ENCODE measurements at regions not wholly inside any gene's neighbourhood (a gene's known extent, or its start where the extent isn't known, plus 50 kb on each side); places are given as distances from the start of the nearest gene placed in this dataset.

DNA sequence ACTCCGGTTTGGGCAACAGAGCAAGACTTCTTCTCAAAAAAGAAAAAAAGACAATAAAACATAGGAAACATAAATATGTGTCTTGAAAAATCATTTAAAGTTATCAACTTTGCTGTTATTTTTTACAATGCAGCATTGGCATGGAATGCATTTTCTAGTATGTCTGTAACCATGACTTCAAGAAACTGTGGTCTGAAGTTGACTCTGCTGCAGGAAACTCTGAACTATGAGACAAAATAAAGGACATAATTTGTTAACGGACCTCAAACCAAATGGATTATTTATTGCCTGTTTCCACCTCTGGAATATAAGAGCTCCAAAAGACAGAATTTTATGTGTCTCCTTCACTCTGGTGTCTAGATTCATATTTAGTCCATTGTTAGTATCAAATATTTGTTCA is 79.1 kb downstream of the TRIB2 start:
- WGBS (ENCODE audit: insufficient coverage): 86% methylated on average over 1 of the region's 2 CpGs
- TF ChIP-seq, protein P1, sequence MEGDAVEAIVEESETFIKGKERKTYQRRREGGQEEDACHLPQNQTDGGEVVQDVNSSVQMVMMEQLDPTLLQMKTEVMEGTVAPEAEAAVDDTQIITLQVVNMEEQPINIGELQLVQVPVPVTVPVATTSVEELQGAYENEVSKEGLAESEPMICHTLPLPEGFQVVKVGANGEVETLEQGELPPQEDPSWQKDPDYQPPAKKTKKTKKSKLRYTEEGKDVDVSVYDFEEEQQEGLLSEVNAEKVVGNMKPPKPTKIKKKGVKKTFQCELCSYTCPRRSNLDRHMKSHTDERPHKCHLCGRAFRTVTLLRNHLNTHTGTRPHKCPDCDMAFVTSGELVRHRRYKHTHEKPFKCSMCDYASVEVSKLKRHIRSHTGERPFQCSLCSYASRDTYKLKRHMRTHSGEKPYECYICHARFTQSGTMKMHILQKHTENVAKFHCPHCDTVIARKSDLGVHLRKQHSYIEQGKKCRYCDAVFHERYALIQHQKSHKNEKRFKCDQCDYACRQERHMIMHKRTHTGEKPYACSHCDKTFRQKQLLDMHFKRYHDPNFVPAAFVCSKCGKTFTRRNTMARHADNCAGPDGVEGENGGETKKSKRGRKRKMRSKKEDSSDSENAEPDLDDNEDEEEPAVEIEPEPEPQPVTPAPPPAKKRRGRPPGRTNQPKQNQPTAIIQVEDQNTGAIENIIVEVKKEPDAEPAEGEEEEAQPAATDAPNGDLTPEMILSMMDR (IDR thresholded peaks at IDR 0.05): no peak
- no peaks in the 10 kb centered on the region for H3K27me3 ChIP-seq (ENCODE audit: control insufficient read depth, insufficient read depth, low read length)
- H3K4me1 Mint-ChIP-seq: peaks cover 0 to 5% of the 10 kb centered on the region in 2 donors
- no peaks in the 10 kb centered on the region for H3K4me1 ChIP-seq (ENCODE audit: control insufficient read depth, insufficient read depth, low read length)
- H3K9me3 ChIP-seq (ENCODE audit: control insufficient read depth, insufficient read depth, low read length): no peaks in the 10 kb centered on the region
- DNase-seq: no peak
- no peak overlapping the region for H3K27ac ChIP-seq (ENCODE audit: low read length)
- H3K4me3 Mint-ChIP-seq: no peak overlapping the region
- H3K9me3 Mint-ChIP-seq: peaks cover 0 to 3% of the 10 kb centered on the region in 2 donors
- no peak overlapping the region for H3K27ac Mint-ChIP-seq
- intact Hi-C loops (cut with micrococcal nuclease): no loop called here
- ATAC-seq: no peak
- H3K4me3 ChIP-seq (ENCODE audit: low read length): no peak overlapping the region
- H3K36me3 ChIP-seq (ENCODE audit: control insufficient read depth, insufficient read depth, low read length): no peaks in the 10 kb centered on the region
- no peaks in the 10 kb centered on the region for H3K27me3 Mint-ChIP-seq (ENCODE audit: low read depth in 2 of 2)
- peaks cover 8% of the 10 kb centered on the region for H3K36me3 Mint-ChIP-seq

DNA sequence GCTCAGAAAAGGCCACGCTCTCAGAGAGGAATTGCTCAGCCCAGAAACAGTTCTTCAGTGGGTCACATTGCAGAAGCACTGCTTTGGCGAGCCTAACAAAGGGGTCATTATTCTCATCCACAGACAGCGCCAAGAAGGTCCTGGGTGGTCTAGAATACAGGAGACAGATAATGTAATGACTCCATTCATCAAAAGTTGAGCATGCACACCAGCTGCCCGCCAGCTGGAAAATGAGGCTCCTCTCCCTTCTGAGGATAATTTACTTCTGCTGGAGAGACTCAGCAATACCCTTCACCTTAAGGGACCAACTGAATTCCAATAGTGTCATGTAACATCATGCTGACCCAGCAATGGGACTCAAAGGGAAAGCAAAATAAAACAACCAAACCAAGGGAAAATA is 79.9 kb downstream of the TRIB2 start:
- intact Hi-C loops (cut with micrococcal nuclease): no loop called here
- peaks cover 3% of the 10 kb centered on the region for H3K9me3 ChIP-seq (ENCODE audit: control insufficient read depth, insufficient read depth, low read length)
- H3K4me3 ChIP-seq (ENCODE audit: low read length): no peak overlapping the region
- Mint-ChIP-seq H3K27me3 (ENCODE audit: low read depth in 2 of 2) (no peaks in the 10 kb centered on the region), H3K9me3 (peaks cover 6 to 8% of the 10 kb centered on the region in 2 donors), H3K4me3 (no peak overlapping the region), H3K4me1 (peaks cover 0 to 5% of the 10 kb centered on the region in 2 donors), H3K27ac (no peak overlapping the region), H3K36me3 (peaks cover 16% of the 10 kb centered on the region)
- DNase-seq (no peak), ATAC-seq (no peak)
- no peaks in the 10 kb centered on the region for H3K4me1 ChIP-seq (ENCODE audit: control insufficient read depth, insufficient read depth, low read length)
- no peaks in the 10 kb centered on the region for H3K27me3 ChIP-seq (ENCODE audit: control insufficient read depth, insufficient read depth, low read length)
- H3K36me3 ChIP-seq (ENCODE audit: control insufficient read depth, insufficient read depth, low read length): no peaks in the 10 kb centered on the region
- TF ChIP-seq, protein P1 (IDR thresholded peaks at IDR 0.05): no peak
- no peak overlapping the region for H3K27ac ChIP-seq (ENCODE audit: low read length)
- 97% methylated on average over 4 of the region's 4 CpGs for WGBS (ENCODE audit: insufficient coverage)

DNA sequence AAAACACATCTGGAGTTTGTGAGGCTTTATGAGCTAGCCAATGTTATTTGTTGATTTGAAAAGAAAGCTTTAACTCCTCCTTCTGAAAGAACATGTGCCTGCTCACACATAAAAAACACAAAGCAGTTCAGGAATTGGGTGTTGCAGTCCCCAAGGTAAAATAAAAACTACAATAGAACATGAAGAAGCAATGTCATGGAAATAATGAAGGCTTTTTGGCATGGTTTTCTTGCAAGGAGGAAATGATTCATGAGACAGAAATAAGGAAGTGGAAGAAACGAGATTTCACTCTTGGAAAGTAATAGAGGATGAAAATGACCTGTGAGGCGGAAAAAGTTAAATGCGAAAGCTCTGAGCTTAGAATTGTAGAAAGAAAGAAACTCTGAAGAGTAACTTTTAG is 81.1 kb downstream of the TRIB2 start:
- peaks cover 11% of the 10 kb centered on the region for H3K9me3 ChIP-seq (ENCODE audit: control insufficient read depth, insufficient read depth, low read length)
- no peaks in the 10 kb centered on the region for H3K27me3 ChIP-seq (ENCODE audit: control insufficient read depth, insufficient read depth, low read length)
- Mint-ChIP-seq H3K27ac (no peak overlapping the region), H3K27me3 (ENCODE audit: low read depth in 2 of 2) (no peaks in the 10 kb centered on the region), H3K4me3 (no peak overlapping the region), H3K36me3 (peaks cover 23% of the 10 kb centered on the region), H3K4me1 (peaks cover 0 to 5% of the 10 kb centered on the region in 2 donors), H3K9me3 (peaks cover 11% of the 10 kb centered on the region in 2 donors)
- DNase-seq (no peak), ATAC-seq (no peak)
- no peak overlapping the region for H3K27ac ChIP-seq (ENCODE audit: low read length)
- no peaks in the 10 kb centered on the region for H3K4me1 ChIP-seq (ENCODE audit: control insufficient read depth, insufficient read depth, low read length)
- 22% methylated on average over 3 of the region's 3 CpGs for WGBS (ENCODE audit: insufficient coverage)
- no peak overlapping the region for H3K4me3 ChIP-seq (ENCODE audit: low read length)
- H3K36me3 ChIP-seq (ENCODE audit: control insufficient read depth, insufficient read depth, low read length): no peaks in the 10 kb centered on the region
- intact Hi-C loops (cut with micrococcal nuclease): no loop called here
- TF ChIP-seq, protein P1 (IDR thresholded peaks at IDR 0.05): no peak

DNA sequence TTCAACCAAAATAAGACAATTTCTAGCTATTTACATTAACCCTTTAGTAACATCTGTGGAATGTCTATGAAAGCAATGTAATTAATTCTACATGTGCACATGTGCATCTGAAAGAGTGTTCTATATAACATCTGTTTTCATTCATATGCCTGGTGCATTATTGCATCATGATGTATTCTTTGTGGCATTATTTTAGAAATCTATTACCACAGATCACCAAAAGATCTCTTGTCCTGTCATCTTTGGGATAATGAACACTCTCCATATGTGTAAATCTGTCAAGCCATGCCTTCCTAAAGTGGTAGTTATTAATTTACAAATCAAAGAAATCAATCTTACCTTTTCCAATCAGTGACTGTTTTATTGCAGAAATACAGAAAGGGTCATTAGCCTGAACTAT is 86.9 kb downstream of the TRIB2 start:
- ATAC-seq (no peak), DNase-seq (no peak)
- intact Hi-C loops (cut with micrococcal nuclease): no loop called here
- no peak overlapping the region for H3K27ac Mint-ChIP-seq
- H3K4me1 Mint-ChIP-seq: no peaks in the 10 kb centered on the region
- no peak overlapping the region for H3K4me3 Mint-ChIP-seq
- Histone ChIP-seq H3K36me3 (ENCODE audit: control insufficient read depth, insufficient read depth, low read length) (no peaks in the 10 kb centered on the region), H3K9me3 (ENCODE audit: control insufficient read depth, insufficient read depth, low read length) (peaks cover 11% of the 10 kb centered on the region), H3K27ac (ENCODE audit: low read length) (no peak overlapping the region), H3K27me3 (ENCODE audit: control insufficient read depth, insufficient read depth, low read length) (no peaks in the 10 kb centered on the region), H3K4me1 (ENCODE audit: control insufficient read depth, insufficient read depth, low read length) (no peaks in the 10 kb centered on the region), H3K4me3 (ENCODE audit: low read length) (no peak overlapping the region)
- peaks cover 9 to 11% of the 10 kb centered on the region in 2 donors for H3K9me3 Mint-ChIP-seq
- no peaks in the 10 kb centered on the region for H3K27me3 Mint-ChIP-seq (ENCODE audit: low read depth in 2 of 2)
- H3K36me3 Mint-ChIP-seq: peaks cover 23% of the 10 kb centered on the region
- TF ChIP-seq, protein P1 (IDR thresholded peaks at IDR 0.05): no peak

Data from natural killer cell (primary cell).